H9 (cell line): ENCODE measurements at regions not wholly inside any gene's neighbourhood (a gene's known extent, or its start where the extent isn't known, plus 50 kb on each side); places are given as distances from the start of the nearest gene placed in this dataset.

Source experiments
- DNase-seq: peaks from one replicate; pipeline ENCODE4 v3.0.0-alpha.2; 2017
- H2AFZ ChIP-seq: one replicate; pipeline ENCODE4 v1.6.1; 2013; ENCODE audit warnings: mild to moderate bottlenecking, low read length, control low read depth, moderate library complexity
- H2AK5ac ChIP-seq: 2 replicates; pipeline ENCODE4 v1.6.1; 2013; ENCODE audit warnings: low read length, control low read depth, mixed read lengths; ENCODE audit not compliant: insufficient read length
- H2BK120ac ChIP-seq: one replicate; pipeline ENCODE4 v1.6.1; 2013; ENCODE audit warnings: low read depth, mild to moderate bottlenecking, low read length, control low read depth, inconsistent platforms; ENCODE audit not compliant: poor library complexity, severe bottlenecking
- H2BK12ac ChIP-seq: 2 replicates; pipeline ENCODE4 v1.6.1; 2013; ENCODE audit warnings: low read length, control low read depth, mixed read lengths, low read depth; ENCODE audit not compliant: insufficient read length
- H2BK15ac ChIP-seq: 2 replicates; pipeline ENCODE4 v1.6.1; 2013; ENCODE audit warnings: low read depth, low read length, control low read depth
- H2BK20ac ChIP-seq: one replicate; pipeline ENCODE4 v1.6.1; 2013; ENCODE audit warnings: low read depth, mild to moderate bottlenecking, low read length, control low read depth, inconsistent platforms; ENCODE audit not compliant: poor library complexity, severe bottlenecking
- H2BK5ac ChIP-seq: 2 replicates; pipeline ENCODE4 v1.6.1; 2013; ENCODE audit warnings: low read length, control low read depth, mixed read lengths; ENCODE audit not compliant: insufficient read length
- H3K14ac ChIP-seq: 2 replicates; pipeline ENCODE4 v1.6.1; 2013; ENCODE audit warnings: low read length, control low read depth; ENCODE audit not compliant: insufficient read depth
- H3K18ac ChIP-seq: 2 replicates; pipeline ENCODE4 v1.6.1; 2013; ENCODE audit warnings: low read depth, mild to moderate bottlenecking, mixed read lengths, low read length, control low read depth; ENCODE audit not compliant: insufficient read length
- H3K23ac ChIP-seq: 2 replicates; pipeline ENCODE4 v1.6.1; 2013; ENCODE audit warnings: low read length, control low read depth, mixed read lengths, low read depth; ENCODE audit not compliant: insufficient read length
- H3K23me2 ChIP-seq: 2 replicates; pipeline ENCODE4 v1.6.1; 2013; ENCODE audit warnings: low read depth, mild to moderate bottlenecking, mixed read lengths, low read length, control low read depth; ENCODE audit not compliant: insufficient read length, poor library complexity, severe bottlenecking
- H3K27ac ChIP-seq: 2 replicates; pipeline ENCODE4 v1.5.1; 2013; ENCODE audit warnings: low read length, control low read depth, mixed read lengths, low read depth; ENCODE audit not compliant: insufficient read length
- H3K27me3 ChIP-seq: 2 replicates; pipeline ENCODE4 v1.6.1; 2013; ENCODE audit warnings: low read length, control low read depth, inconsistent platforms; ENCODE audit not compliant: insufficient read depth
- H3K4ac ChIP-seq: 2 replicates; pipeline ENCODE4 v1.6.1; 2013; ENCODE audit warnings: low read depth, mild to moderate bottlenecking, control low read depth, inconsistent platforms, low read length, moderate library complexity
- H3K4me1 ChIP-seq: 2 replicates; pipeline ENCODE4 v1.6.1; 2013; ENCODE audit warnings: low read length, control low read depth, inconsistent platforms; ENCODE audit not compliant: insufficient read depth
- H3K4me2 ChIP-seq: 2 replicates; pipeline ENCODE4 v1.6.1; 2013; ENCODE audit warnings: low read length, control low read depth, mixed read lengths; ENCODE audit not compliant: insufficient read length, insufficient read depth
- H3K56ac ChIP-seq: 2 replicates; pipeline ENCODE4 v1.6.1; 2013; ENCODE audit warnings: low read depth, mild to moderate bottlenecking, mixed read lengths, low read length, control low read depth; ENCODE audit not compliant: insufficient read length
- H3K79me1 ChIP-seq: 2 replicates; pipeline ENCODE4 v1.6.1; 2013; ENCODE audit warnings: low read depth, mild to moderate bottlenecking, moderate library complexity, low read length, control low read depth, inconsistent platforms; ENCODE audit not compliant: insufficient read depth, poor library complexity, severe bottlenecking
- H3K79me2 ChIP-seq: 2 replicates; pipeline ENCODE4 v1.6.1; 2013; ENCODE audit warnings: low read length, control low read depth, inconsistent platforms; ENCODE audit not compliant: insufficient read depth
- H3K9ac ChIP-seq: 2 replicates; pipeline ENCODE4 v1.6.1; 2013; ENCODE audit warnings: low read length, control low read depth, mixed read lengths; ENCODE audit not compliant: insufficient read length; ENCODE audit errors: extremely low read depth
- H3K9me3 ChIP-seq: one replicate; pipeline ENCODE4 v1.6.1; 2013; ENCODE audit warnings: low read depth, low read length, inconsistent platforms; ENCODE audit not compliant: control insufficient read depth
- H3T11ph ChIP-seq: one replicate; pipeline ENCODE4 v1.6.1; 2013; ENCODE audit warnings: mild to moderate bottlenecking, low read length, control low read depth, inconsistent platforms
- H4K20me1 ChIP-seq: one replicate; pipeline ENCODE4 v1.6.1; 2013; ENCODE audit not compliant: control insufficient read depth, insufficient read length, insufficient read depth
- H4K5ac ChIP-seq: 2 replicates; pipeline ENCODE4 v1.6.1; 2013; ENCODE audit warnings: low read depth, mild to moderate bottlenecking, mixed read lengths, low read length, control low read depth; ENCODE audit not compliant: insufficient read length
- H4K8ac ChIP-seq: replicated peaks from 2 replicates; pipeline ENCODE4 v1.6.1; 2013; ENCODE audit warnings: low read length, control low read depth, mixed read lengths, low read depth; ENCODE audit not compliant: insufficient read length
- H4K91ac ChIP-seq: 2 replicates; pipeline ENCODE4 v1.6.1; 2013; ENCODE audit warnings: low read depth, mild to moderate bottlenecking, moderate library complexity, mixed read lengths, low read length, control low read depth; ENCODE audit not compliant: insufficient read length
- H3K27ac Mint-ChIP-seq, 3 experiments: 2 replicates in 2 of 3; 3 replicates in 1 of 3; pipeline ENCODE4 v1.8.0; 2020 to 2021; ENCODE audit warnings: mixed read lengths in 3 of 3, mild to moderate bottlenecking in 1 of 3, moderate library complexity in 1 of 3
- H3K27me3 Mint-ChIP-seq: 2 replicates; pipeline ENCODE4 v1.8.0; 2021; ENCODE audit warnings: low read depth, mild to moderate bottlenecking, moderate library complexity, mixed read lengths
- H3K36me3 Mint-ChIP-seq, 3 experiments: 2 replicates in 2 of 3; 3 replicates in 1 of 3; pipeline ENCODE4 v1.8.0; 2020 to 2021; ENCODE audit warnings: low read depth in 3 of 3, mixed read lengths in 3 of 3; ENCODE audit not compliant: insufficient read depth in 1 of 3
- H3K4me1 Mint-ChIP-seq, 2 experiments: 2 replicates each; pipeline ENCODE4 v1.8.0; 2020; ENCODE audit warnings: mixed read lengths in 2 of 2
- H3K4me3 Mint-ChIP-seq, 2 experiments: 2 replicates in 1 of 2; 3 replicates in 1 of 2; pipeline ENCODE4 v1.8.0; 2020 to 2021; ENCODE audit warnings: mild to moderate bottlenecking in 2 of 2, mixed read lengths in 2 of 2, moderate library complexity in 1 of 2
- H3K9me3 Mint-ChIP-seq, 2 experiments: 2 replicates in 1 of 2; 3 replicates in 1 of 2; pipeline ENCODE4 v1.8.0; 2020; ENCODE audit warnings: mild to moderate bottlenecking in 2 of 2, mixed read lengths in 2 of 2, moderate library complexity in 1 of 2
- CTCF ChIP-seq: fragments of 200-600 bp; sonication (generic); conservative IDR thresholded peaks from 3 replicates; pipeline ENCODE4 v1.8.0; 2021; ENCODE audit warnings: antibody characterized with exemption, mild to moderate bottlenecking
- WGBS: extraction: QIAGEN DNeasy Blood & Tissue Kit; methylation state at CpG from one replicate; pipeline ENCODE4 v1.1.7; 2013; ENCODE audit warnings: missing lambda C conversion rate, low lambda C conversion rate, mixed read lengths; ENCODE audit not compliant: insufficient read length; ENCODE audit errors: extremely low coverage; 5-methylcytosine and 5-hydroxymethylcytosine counted together

GRCh38 chr17:72439893-72440502 is 319.2 kb downstream of the SOX9 start:
- Histone ChIP-seq H2BK12ac (no peak overlapping the region), H4K20me1 (no peaks in the 10 kb centered on the region), H2BK5ac (no peak overlapping the region), H2BK20ac (no peak overlapping the region), H2AFZ (no peak overlapping the region), H3K4ac (no peak overlapping the region), H3K27ac (no peak overlapping the region), H3K27me3 (no peaks in the 10 kb centered on the region), H3K79me1 (no peaks in the 10 kb centered on the region), H3K18ac (no peak overlapping the region), H3K14ac (no peak overlapping the region), H3K4me1 (no peaks in the 10 kb centered on the region), H2AK5ac (no peak overlapping the region), H3K23ac (no peak overlapping the region), H3K56ac (no peak overlapping the region), H3K9me3 (no peaks in the 10 kb centered on the region), H2BK120ac (no peak overlapping the region), H2BK15ac (no peak overlapping the region), H4K91ac (no peak overlapping the region), H4K5ac (no peak overlapping the region), H3K23me2 (no peaks in the 10 kb centered on the region), H3K9ac (no peak overlapping the region), H3K79me2 (no peaks in the 10 kb centered on the region), H4K8ac (no peak overlapping the region), H3T11ph (no peak overlapping the region), H3K4me2 (no peak overlapping the region)
- peaks cover 0 to 10% (median 6%) of the 10 kb centered on the region in 3 experiments; a peak in 5 of 7 replicates for H3K36me3 Mint-ChIP-seq
- no peak overlapping the region for H3K4me3 Mint-ChIP-seq
- peaks cover 5 to 11% of the 10 kb centered on the region in 2 experiments for H3K9me3 Mint-ChIP-seq
- no peak overlapping the region; a peak in 1 of 7 replicates for H3K27ac Mint-ChIP-seq
- no CpG with 5 or more reads among the region's 12 CpGs for WGBS
- no peaks in the 10 kb centered on the region for H3K4me1 Mint-ChIP-seq
- no peak for TF ChIP-seq CTCF
- peaks cover 5% of the 10 kb centered on the region for H3K27me3 Mint-ChIP-seq
- no peak for DNase-seq
